Uterus (tissue), 2 donors: ENCODE measurements at regions not wholly inside any gene's neighbourhood (a gene's known extent, or its start where the extent isn't known, plus 50 kb on each side); places are given as distances from the start of the nearest gene placed in this dataset.

Experiments
- POLR2A ChIP-seq, 2 donors: fragments of 450-650 bp; IDR thresholded peaks; one replicate each; pipeline ENCODE4 v1.6.1; 2016; ENCODE audit warnings: antibody characterized with exemption in 2 of 2, mild to moderate bottlenecking in 1 of 2, moderate library complexity in 1 of 2
- TF ChIP-seq, protein P1 (sequence below), 4 experiments: fragments of 200-600 bp in 2 of 4; fragments of 450-650 bp in 2 of 4; sonication (generic) in 2 of 4; IDR thresholded peaks; one replicate each; pipeline ENCODE4 v1.5.1; 2016 to 2019; ENCODE audit warnings: antibody characterized with exemption in 4 of 4, mild to moderate bottlenecking in 2 of 4, moderate library complexity in 1 of 4

DNA sequence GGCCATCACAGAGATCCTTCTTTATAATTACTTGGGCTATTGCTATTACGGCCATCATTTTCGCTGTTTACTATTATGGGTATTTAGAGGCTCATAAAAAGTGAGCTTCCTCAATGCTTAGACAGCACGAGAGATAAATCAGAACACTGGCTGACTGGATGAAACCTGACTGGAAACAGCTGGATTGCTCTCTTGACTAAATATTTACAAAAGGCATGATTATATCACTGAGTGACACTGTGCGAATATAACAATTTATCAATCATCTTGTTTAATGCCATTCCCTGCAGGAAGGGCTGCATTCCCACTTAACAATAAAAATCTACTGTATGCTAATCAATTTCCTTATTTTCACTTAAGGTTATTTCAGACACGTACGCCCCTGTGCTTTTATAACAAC, 260.1 kb upstream of the ARID1B start:
- TF ChIP-seq, protein P1, sequence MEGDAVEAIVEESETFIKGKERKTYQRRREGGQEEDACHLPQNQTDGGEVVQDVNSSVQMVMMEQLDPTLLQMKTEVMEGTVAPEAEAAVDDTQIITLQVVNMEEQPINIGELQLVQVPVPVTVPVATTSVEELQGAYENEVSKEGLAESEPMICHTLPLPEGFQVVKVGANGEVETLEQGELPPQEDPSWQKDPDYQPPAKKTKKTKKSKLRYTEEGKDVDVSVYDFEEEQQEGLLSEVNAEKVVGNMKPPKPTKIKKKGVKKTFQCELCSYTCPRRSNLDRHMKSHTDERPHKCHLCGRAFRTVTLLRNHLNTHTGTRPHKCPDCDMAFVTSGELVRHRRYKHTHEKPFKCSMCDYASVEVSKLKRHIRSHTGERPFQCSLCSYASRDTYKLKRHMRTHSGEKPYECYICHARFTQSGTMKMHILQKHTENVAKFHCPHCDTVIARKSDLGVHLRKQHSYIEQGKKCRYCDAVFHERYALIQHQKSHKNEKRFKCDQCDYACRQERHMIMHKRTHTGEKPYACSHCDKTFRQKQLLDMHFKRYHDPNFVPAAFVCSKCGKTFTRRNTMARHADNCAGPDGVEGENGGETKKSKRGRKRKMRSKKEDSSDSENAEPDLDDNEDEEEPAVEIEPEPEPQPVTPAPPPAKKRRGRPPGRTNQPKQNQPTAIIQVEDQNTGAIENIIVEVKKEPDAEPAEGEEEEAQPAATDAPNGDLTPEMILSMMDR (IDR thresholded peaks at IDR 0.05), result no peak
- TF ChIP-seq POLR2A (IDR thresholded peaks at IDR 0.05), result no peak
